Endometrial microvascular endothelial cells (primary cell): ENCODE measurements at regions not wholly inside any gene's neighbourhood (a gene's known extent, or its start where the extent isn't known, plus 50 kb on each side); places are given as distances from the start of the nearest gene placed in this dataset.
"Not testable (repeated sequence)": the region's sequence is repeated elsewhere in the genome, so short reads cannot be mapped to it uniquely, and the experiment has no call there.

Source experiments
- in situ Hi-C: cut with HindIII; loops from 2 replicates; pipeline ENCODE4 v1.10.0; 2017; ENCODE audit warnings: low sequenced_read_pairs, low pct_unique_long_range_greater_than_20kb; ENCODE audit errors: inconsistent ontology term

- in situ Hi-C loops, result no loop called here
These were observed 61.0 kb downstream of the POLR2M start for GRCh38 chr15:57767481-57767880.

DNA sequence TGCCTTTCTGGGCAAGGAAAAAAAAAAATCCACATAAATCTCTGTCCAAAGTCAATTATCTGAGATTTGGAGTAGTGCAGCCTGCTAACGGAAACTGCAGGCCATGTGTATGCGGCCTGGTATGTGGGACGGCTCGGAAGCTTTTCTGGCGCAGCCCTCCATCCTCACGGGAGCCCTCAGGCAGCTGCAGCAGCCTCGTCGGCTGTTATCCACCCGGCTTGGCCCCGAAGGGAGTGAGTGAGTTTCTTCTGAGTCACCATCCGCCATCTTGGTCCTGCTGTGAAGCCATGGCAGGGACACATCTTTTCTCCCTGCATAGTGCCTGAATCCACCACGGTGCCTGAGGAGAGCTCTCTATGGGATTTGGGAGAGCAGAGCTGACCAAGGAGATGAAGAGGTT lies 62.8 kb downstream of the POLR2M start:
- in situ Hi-C loops, result no loop called here

- in situ Hi-C loops, result no loop called here
These were observed 64.0 kb downstream of the POLR2M start for GRCh38 chr15:57770495-57770894.

DNA sequence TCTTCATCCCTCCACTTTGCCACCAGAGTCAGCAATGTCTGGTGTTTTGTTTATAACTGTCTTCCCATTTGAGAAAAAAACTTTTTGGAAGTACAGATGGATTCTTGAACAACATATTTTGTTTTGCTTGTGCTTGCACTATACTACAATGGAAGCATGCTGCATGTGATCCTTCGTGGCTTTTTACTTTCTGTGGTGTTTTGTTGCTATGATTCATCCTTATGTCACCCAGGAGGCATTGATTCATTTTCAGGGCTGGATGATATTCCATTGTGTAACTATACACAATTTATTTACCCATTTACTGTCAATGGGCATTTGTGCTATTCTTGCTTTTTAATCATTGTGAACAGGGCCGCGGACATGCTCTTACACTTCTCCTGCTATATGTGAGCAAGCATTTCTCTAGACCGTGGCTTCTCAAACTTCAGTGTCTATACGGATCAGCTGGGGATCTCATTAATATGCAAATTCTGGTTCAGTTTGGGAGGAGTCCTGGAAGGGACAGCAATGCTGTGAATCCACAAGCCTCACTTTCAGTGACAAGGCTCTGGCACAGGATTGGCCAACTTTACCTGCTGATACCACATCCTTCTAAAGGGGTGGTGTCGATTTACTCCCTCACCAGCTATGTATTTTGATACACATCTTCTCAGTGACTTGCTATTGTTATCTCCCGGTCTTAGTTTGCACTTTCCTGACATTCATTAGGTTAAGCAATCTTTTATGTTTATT lies 65.9 kb downstream of the POLR2M start:
- in situ Hi-C loops, result no loop called here

DNA sequence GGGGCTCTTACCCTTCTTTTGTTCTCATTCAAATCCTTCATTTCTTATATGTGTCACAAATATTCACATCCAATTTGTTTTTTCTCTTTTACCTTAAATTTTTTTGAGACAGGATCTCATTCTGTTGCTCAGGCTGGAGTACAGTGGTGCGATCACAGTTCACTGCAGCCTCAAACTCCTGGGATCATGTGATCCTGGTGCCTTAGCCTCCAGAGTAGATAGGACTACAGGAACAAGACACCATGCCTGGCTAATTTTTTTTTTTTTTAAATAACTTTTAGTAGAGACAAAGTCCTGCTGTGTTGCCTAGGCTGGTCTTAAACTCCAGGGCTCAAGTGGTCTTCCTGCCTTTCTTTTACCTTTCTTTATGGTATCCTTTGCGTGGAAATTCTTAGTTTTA lies 66.5 kb downstream of the POLR2M start:
- in situ Hi-C loops, result no loop called here

DNA sequence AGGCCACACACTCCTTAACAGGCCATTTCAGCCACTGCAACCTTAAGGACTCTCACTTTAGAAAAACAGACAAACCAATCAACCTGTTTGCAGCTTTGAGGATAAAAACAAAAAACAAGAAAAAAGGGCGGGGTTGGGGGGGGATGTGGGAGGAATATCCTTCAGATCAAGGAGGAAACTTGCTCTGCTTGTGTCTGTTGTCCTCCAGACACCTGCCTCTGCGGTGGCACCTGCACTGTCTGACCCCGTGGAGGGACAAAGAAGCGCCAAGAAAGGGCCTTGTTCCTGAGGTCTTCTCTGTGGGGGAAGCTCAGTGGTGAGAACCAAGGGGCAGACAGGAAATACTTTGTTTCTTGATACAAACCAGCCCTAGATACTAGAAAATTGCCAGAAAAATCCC lies 70.5 kb downstream of the POLR2M start:
- in situ Hi-C loops, result no loop called here

- in situ Hi-C loops, result no loop called here
These were observed 74.0 kb downstream of the POLR2M start for GRCh38 chr15:57780471-57780870.

DNA sequence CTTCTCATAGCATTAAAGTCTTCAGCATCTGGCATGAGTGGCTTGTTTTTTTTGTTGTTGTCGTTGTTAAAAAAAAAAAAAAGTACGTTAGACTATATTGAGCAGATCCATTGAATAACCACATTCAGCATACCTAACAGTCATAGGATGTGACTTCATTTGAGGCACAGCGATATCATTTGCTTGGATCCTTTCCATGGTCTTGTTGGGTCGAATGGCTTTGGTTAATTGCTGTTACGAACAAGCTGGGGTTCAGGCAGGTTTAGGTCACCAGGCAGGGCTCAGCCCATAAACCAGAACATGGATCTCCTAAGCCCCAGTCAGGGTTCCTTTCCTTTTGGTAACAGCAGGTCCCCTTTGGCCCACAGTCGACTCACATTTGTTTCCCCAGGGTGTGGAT lies 76.2 kb downstream of the POLR2M start:
- in situ Hi-C loops, result no loop called here

- in situ Hi-C loops, result no loop called here
These were observed 77.6 kb downstream of the POLR2M start for GRCh38 chr15:57784081-57784511.

GRCh38 chr15:57785039-57785438 lies 78.5 kb downstream of the POLR2M start:
- in situ Hi-C loops, result no loop called here

GRCh38 chr15:57785959-57786358 lies 79.4 kb downstream of the POLR2M start:
- in situ Hi-C loops, result no loop called here

DNA sequence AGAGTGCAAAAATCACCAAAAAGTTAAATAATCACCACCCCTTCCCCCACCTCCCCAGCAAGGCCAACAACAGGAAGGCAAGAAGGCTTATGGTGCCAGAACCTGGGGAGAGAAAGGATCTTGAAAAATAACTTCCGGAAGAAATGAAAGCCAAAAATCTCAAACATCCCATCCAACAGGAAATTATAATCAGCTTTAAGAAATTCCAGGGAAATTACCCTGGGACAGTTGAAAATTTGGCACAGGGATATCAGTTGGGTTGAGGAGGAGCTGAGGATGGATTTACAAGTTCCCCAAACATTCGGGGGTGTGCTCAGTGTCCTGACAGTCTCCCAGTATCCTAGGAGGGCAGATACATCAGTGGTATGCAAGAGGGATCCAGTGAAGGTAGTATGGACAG lies 82.7 kb downstream of the POLR2M start:
- in situ Hi-C loops, result no loop called here

- in situ Hi-C loops, result no loop called here
These were observed 86.4 kb downstream of the POLR2M start for GRCh38 chr15:57792724-57793449.

- in situ Hi-C loops, result no loop called here
These were observed 88.7 kb downstream of the POLR2M start for GRCh38 chr15:57795261-57795660.

DNA sequence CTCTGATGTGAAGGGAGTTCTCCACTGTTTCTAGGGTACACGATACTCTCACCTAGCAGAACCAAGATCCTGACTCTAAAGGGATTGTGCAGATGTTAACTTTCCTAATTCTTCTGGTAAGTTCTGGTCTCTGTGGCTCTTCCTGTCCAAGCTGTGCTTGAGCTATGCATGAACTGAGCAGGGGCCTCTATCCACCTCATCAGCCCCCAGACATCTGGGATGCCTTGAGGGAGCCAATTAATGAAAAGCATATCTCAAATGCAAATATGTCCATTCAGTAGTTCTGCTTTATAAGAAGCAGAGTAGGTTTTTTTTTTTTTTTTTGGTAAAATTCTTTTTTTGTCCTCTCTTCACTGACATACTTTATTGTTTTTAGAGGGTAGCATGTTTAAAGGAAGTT lies 89.6 kb downstream of the POLR2M start:
- in situ Hi-C loops, result no loop called here

- in situ Hi-C loops, result no loop called here
These were observed 90.6 kb downstream of the POLR2M start for GRCh38 chr15:57797110-57797509.

- in situ Hi-C loops, result no loop called here
These were observed 91.2 kb downstream of the POLR2M start for GRCh38 chr15:57797568-57798267.

GRCh38 chr15:57806003-57806402 lies 99.5 kb downstream of the POLR2M start:
- in situ Hi-C loops, result no loop called here

DNA sequence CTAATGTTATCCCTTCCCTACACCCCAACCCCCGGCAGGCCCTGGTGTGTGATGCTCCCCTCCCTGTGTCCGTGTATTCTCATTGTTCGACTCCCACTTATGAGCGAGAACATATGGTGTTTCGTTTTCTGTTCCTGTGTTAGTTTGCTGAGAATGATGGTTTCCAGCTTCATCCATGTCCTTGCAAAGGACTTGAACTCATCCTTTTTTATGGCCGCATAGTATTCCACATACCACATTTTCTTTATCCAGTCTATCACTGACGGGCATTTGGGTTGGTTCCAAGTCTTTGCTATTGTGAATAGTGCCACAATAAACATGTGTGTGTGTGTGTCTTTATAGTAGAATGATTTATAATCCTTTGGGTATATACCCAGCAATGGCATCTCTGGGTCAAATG lies 102.8 kb downstream of the POLR2M start:
- in situ Hi-C loops, result not testable (repeated sequence)

- in situ Hi-C loops, result no loop called here
These were observed 110.1 kb downstream of the POLR2M start for GRCh38 chr15:57816599-57816998.
